Breast epithelium (tissue), 3 donors: ENCODE measurements at regions not wholly inside any gene's neighbourhood (a gene's known extent, or its start where the extent isn't known, plus 50 kb on each side); places are given as distances from the start of the nearest gene placed in this dataset.

Source experiments
- CTCF ChIP-seq, 3 donors: fragments of 450-650 bp; IDR thresholded peaks; one replicate each; pipeline ENCODE4 v1.5.1; 2016 to 2017; ENCODE audit warnings: antibody characterized with exemption in 3 of 3, mild to moderate bottlenecking in 3 of 3, moderate library complexity in 3 of 3
- POLR2A ChIP-seq: fragments of 450-650 bp; IDR thresholded peaks from one replicate; pipeline ENCODE4 v1.6.1; 2016; ENCODE audit warnings: antibody characterized with exemption, mild to moderate bottlenecking, moderate library complexity
- POLR2AphosphoS5 ChIP-seq, 3 donors: sonication (generic); formaldehyde crosslinking; IDR thresholded peaks; one replicate each; pipeline ENCODE4 v1.6.1; 2017; ENCODE audit warnings: antibody characterized with exemption in 3 of 3

GRCh38 chr13:65378943-65379519 is 1851.1 kb downstream of the PCDH9 start:
- TF ChIP-seq CTCF (IDR thresholded peaks at IDR 0.05) (no peak), POLR2A (no peak), POLR2AphosphoS5 (IDR thresholded peaks at IDR 0.05) (no peak)
